Right atrium auricular region (tissue), 2 donors: ENCODE measurements at regions not wholly inside any gene's neighbourhood (a gene's known extent, or its start where the extent isn't known, plus 50 kb on each side); places are given as distances from the start of the nearest gene placed in this dataset.
"Not testable (repeated sequence)": the region's sequence is repeated elsewhere in the genome, so short reads cannot be mapped to it uniquely, and the experiment has no call there.

ENCODE experiments used
- DNase-seq: peaks from one replicate; pipeline ENCODE4 v3.0.0-alpha.2; 2019; ENCODE audit warnings: low spot score
- H3K27ac ChIP-seq, 2 donors: fragments of 200-600 bp; sonication (generic); 1 replicate in 1 of 2; 2 replicates in 1 of 2; pipeline ENCODE4 v1.5.1; 2016 to 2019
- H3K27me3 ChIP-seq, 2 donors: fragments of 200-600 bp; sonication (generic); one replicate each; pipeline versions ENCODE4 v1.5.1 to v1.6.0; 2017 to 2019
- H3K36me3 ChIP-seq: fragments of 200-600 bp; sonication (generic); one replicate; pipeline ENCODE4 v1.5.1; 2016
- H3K4me1 ChIP-seq, 2 donors: fragments of 200-600 bp; sonication (generic); one replicate each; pipeline versions ENCODE4 v1.5.1 to v1.6.0; 2017 to 2019
- H3K4me3 ChIP-seq, 2 donors: fragments of 200-600 bp; sonication (generic); 1 replicate in 1 of 2; 2 replicates in 1 of 2; pipeline ENCODE4 v1.5.1; 2017 to 2019; ENCODE audit warnings: mild to moderate bottlenecking in 1 of 2, moderate library complexity in 1 of 2
- H3K9me3 ChIP-seq, 2 donors: fragments of 200-600 bp; sonication (generic); one replicate each; pipeline ENCODE4 v1.5.1; 2019
- TF ChIP-seq, protein P1 (sequence below), 2 donors: fragments of 200-600 bp; sonication (generic); IDR thresholded peaks; one replicate each; pipeline ENCODE4 v1.5.1; 2019; ENCODE audit warnings: antibody characterized with exemption in 2 of 2

DNA sequence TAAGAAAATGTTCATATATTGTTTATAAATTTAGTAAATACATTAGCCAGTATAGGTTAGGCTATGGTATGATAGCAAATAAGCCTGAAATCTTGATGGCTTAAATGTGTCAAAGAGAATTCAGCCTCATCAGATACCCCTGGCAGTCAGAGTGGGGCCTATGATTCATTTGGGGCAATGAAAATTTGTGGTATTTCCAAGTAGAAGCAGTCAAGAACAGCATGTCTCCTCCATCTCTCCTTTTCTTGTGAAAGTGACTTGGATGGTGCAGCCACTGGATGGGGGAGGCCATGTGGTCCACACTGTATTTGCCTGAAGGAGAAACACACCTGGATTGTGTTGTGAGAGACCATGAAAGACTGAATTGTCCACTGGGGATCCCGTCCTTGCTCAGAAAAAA is 82.7 kb downstream of the DLEU7 start:
- no peaks in the 10 kb centered on the region for H3K27me3 ChIP-seq
- no peaks in the 10 kb centered on the region for H3K9me3 ChIP-seq
- H3K4me1 ChIP-seq, result no peaks in the 10 kb centered on the region
- H3K36me3 ChIP-seq, result no peaks in the 10 kb centered on the region
- no peak overlapping the region for H3K27ac ChIP-seq
- DNase-seq, result no peak
- TF ChIP-seq, protein P1, sequence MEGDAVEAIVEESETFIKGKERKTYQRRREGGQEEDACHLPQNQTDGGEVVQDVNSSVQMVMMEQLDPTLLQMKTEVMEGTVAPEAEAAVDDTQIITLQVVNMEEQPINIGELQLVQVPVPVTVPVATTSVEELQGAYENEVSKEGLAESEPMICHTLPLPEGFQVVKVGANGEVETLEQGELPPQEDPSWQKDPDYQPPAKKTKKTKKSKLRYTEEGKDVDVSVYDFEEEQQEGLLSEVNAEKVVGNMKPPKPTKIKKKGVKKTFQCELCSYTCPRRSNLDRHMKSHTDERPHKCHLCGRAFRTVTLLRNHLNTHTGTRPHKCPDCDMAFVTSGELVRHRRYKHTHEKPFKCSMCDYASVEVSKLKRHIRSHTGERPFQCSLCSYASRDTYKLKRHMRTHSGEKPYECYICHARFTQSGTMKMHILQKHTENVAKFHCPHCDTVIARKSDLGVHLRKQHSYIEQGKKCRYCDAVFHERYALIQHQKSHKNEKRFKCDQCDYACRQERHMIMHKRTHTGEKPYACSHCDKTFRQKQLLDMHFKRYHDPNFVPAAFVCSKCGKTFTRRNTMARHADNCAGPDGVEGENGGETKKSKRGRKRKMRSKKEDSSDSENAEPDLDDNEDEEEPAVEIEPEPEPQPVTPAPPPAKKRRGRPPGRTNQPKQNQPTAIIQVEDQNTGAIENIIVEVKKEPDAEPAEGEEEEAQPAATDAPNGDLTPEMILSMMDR (IDR thresholded peaks at IDR 0.05), result no peak
- no peak overlapping the region for H3K4me3 ChIP-seq

DNA sequence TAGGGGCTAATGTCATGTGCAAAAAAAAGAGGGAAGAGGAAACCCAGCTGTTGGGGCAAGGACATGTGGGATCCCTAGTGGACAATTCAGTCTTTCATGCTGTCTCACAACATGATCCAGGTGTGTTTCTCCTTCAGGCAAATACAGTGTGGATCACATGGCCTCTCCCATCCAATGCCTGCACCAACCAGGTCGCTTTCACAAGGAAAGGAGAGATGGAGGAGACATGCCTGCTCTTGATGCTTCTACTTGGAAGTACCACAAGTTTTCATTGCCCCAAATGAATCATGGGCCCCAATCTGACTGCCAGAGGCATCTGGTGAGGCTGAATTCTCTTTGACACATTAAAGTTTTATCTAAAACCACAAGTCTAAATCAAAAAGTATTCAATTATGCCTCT is 82.1 kb downstream of the DLEU7 start:
- no peak overlapping the region for H3K4me3 ChIP-seq
- H3K27ac ChIP-seq, result no peak overlapping the region
- H3K4me1 ChIP-seq, result no peaks in the 10 kb centered on the region
- no peaks in the 10 kb centered on the region for H3K9me3 ChIP-seq
- no peak for DNase-seq
- H3K36me3 ChIP-seq, result no peaks in the 10 kb centered on the region
- H3K27me3 ChIP-seq, result no peaks in the 10 kb centered on the region
- TF ChIP-seq, protein P1 (IDR thresholded peaks at IDR 0.05), result no peak

DNA sequence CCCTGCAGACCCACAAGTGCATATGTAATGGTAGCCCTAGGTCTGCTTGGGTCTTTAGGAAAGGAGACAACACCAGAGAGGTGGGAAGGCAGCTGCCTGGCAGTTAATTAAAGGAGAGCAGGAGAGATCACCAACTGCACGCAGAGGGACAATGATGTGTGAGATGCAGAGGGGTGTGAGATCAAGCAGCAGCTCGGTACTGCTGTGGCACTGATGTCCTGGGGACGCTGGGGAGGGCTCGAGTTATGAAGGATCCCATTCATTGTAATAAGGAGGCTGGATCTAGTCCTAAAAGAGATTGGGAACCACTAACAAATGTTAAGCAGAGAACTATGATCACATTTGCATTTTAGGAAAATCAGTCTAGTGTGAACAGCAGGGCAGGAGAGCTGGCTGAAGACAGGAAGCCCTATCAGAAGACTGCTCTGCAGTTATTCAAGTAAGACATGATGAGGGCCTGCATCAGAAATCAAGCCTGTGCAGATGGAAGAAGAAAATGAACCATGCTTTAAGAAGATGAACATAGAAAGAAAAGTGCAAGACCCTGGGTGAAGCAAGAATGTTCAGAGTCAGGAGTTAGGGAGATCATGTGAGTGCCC is 80.4 kb downstream of the DLEU7 start:
- H3K27ac ChIP-seq, result no peak overlapping the region
- H3K4me1 ChIP-seq, result no peaks in the 10 kb centered on the region
- no peak for DNase-seq
- H3K4me3 ChIP-seq, result no peak overlapping the region
- H3K36me3 ChIP-seq, result no peaks in the 10 kb centered on the region
- no peaks in the 10 kb centered on the region for H3K27me3 ChIP-seq
- H3K9me3 ChIP-seq, result no peaks in the 10 kb centered on the region
- TF ChIP-seq, protein P1 (IDR thresholded peaks at IDR 0.05), result no peak

DNA sequence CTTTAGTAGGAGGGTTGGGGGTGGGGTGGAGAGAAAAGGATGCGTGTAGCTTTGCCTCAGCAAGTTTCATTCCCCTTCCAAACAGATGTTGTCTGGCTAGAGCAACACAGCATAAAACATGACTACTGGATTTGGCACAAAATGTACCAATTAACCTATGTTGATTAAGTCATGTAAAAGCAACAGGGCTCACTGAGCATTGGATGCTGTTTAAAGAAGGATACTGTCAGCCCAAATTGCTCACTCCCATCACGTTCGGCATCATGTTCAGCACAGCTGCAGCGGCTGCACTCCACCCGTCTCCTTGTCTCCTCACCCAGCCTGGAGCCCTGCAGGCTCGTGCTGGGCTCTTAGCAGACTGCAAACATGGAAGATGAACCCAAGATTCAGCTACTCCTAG is 77.5 kb downstream of the DLEU7 start:
- H3K4me1 ChIP-seq, result no peaks in the 10 kb centered on the region

DNA sequence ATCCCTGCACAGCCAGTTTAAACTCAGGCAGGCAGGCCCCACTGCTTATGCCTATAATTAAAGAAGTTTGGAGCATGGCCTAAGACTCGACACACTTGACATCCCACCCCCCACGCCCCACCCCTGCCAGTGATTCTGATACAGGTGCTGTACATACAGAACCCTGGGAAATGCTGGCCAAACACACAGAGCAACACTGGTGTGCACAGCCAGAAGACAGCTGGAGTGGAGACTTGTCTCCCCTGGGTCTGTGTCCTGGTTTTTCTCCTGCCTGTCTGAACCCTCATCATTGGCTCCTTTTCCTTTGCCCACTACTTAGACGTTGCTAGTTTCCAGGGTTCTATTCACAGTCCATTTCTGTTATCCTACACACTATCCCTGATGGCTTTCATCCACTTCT is 76.8 kb downstream of the DLEU7 start:
- H3K36me3 ChIP-seq, result no peaks in the 10 kb centered on the region
- H3K27me3 ChIP-seq, result no peaks in the 10 kb centered on the region
- TF ChIP-seq, protein P1 (IDR thresholded peaks at IDR 0.05), result no peak
- no peak for DNase-seq
- no peaks in the 10 kb centered on the region for H3K9me3 ChIP-seq
- no peak overlapping the region for H3K27ac ChIP-seq
- no peaks in the 10 kb centered on the region for H3K4me1 ChIP-seq
- no peak overlapping the region for H3K4me3 ChIP-seq

More for the DNA sequence above, 77.5 kb downstream of the DLEU7 start:
- H3K27ac ChIP-seq, result no peak overlapping the region
- no peak overlapping the region for H3K4me3 ChIP-seq
- H3K36me3 ChIP-seq, result no peaks in the 10 kb centered on the region
- H3K27me3 ChIP-seq, result no peaks in the 10 kb centered on the region
- TF ChIP-seq, protein P1 (IDR thresholded peaks at IDR 0.05), result no peak
- H3K9me3 ChIP-seq, result no peaks in the 10 kb centered on the region
- DNase-seq, result no peak

DNA sequence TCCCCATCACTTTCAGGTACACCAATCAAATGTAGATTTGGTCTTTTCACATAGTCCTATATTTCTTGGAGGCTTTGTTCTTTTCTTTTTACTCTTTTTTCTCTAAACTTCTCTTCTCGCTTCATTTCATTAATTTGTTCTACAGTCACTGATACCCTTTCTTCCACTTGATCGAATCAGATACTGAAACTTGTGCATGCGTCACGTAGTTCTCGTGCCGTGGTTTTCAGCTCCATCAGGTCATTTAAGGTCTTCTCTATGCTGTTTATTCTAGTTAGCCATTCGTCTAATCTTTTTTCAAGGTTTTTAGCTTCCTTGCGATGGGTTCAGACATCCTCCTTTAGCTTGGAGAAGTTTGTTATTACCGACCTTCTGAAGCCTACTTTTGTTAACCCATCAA is 70.6 kb downstream of the DLEU7 start:
- H3K36me3 ChIP-seq, H3K9me3 ChIP-seq, H3K4me1 ChIP-seq, DNase-seq, H3K4me3 ChIP-seq, H3K27me3 ChIP-seq, H3K27ac ChIP-seq: not testable (repeated sequence)
